GM12872 (cell line): ENCODE measurements at regions not wholly inside any gene's neighbourhood (a gene's known extent, or its start where the extent isn't known, plus 50 kb on each side); places are given as distances from the start of the nearest gene placed in this dataset.

ENCODE experiments used
- CTCF ChIP-seq: IDR thresholded peaks from 3 replicates; pipeline ENCODE4 v1.5.1; 2011; ENCODE audit warnings: low read depth, mild to moderate bottlenecking, low read length, moderate library complexity; ENCODE audit not compliant: insufficient read depth

- TF ChIP-seq CTCF = no peak
Observed at GRCh38 chr5:96520345-96520744, 87.3 kb upstream of the PCSK1 start.

- no peak for TF ChIP-seq CTCF
Observed at GRCh38 chr5:96522635-96523355, 89.7 kb upstream of the PCSK1 start.

GRCh38 chr5:96527768-96528661, 95.0 kb upstream of the PCSK1 start:
- TF ChIP-seq CTCF = no peak

- no peak for TF ChIP-seq CTCF
Observed at GRCh38 chr5:96528826-96529474, 95.9 kb upstream of the PCSK1 start.

GRCh38 chr5:96529559-96529958, 96.5 kb upstream of the PCSK1 start:
- no peak for TF ChIP-seq CTCF

GRCh38 chr5:96530901-96531300, 97.9 kb upstream of the PCSK1 start:
- no peak for TF ChIP-seq CTCF

- TF ChIP-seq CTCF = no peak
Observed at GRCh38 chr5:96533371-96533770, 100.3 kb upstream of the PCSK1 start.
